ENCODE measurements at regions not wholly inside any gene's neighbourhood (a gene's known extent, or its start where the extent isn't known, plus 50 kb on each side); places are given as distances from the start of the nearest gene placed in this dataset.

DNA sequence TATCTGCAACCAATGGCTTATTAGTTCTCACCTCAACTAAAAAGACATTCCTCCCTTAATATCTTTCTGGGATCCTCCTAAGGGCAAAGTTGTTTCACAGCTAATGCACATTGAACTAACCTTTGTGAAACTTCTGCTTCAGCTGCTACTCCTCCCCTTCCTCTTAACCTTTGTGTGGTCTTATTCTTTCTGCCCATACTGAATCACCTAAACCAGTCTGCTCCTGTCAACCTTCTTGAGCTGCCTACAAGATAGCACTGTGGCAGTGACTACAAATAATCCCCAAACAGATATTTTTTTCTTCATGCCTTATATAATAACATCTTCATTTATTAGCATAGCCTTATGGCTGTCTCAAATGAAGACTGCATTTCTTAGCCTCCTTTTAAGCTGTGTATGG is 1077.4 kb upstream of the ATXN7L3B start:
- in situ Hi-C loops (cut with HindIII; ENCODE audit: low sequenced_read_pairs) = no loop called here
- TF ChIP-seq, protein P1, sequence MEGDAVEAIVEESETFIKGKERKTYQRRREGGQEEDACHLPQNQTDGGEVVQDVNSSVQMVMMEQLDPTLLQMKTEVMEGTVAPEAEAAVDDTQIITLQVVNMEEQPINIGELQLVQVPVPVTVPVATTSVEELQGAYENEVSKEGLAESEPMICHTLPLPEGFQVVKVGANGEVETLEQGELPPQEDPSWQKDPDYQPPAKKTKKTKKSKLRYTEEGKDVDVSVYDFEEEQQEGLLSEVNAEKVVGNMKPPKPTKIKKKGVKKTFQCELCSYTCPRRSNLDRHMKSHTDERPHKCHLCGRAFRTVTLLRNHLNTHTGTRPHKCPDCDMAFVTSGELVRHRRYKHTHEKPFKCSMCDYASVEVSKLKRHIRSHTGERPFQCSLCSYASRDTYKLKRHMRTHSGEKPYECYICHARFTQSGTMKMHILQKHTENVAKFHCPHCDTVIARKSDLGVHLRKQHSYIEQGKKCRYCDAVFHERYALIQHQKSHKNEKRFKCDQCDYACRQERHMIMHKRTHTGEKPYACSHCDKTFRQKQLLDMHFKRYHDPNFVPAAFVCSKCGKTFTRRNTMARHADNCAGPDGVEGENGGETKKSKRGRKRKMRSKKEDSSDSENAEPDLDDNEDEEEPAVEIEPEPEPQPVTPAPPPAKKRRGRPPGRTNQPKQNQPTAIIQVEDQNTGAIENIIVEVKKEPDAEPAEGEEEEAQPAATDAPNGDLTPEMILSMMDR (IDR thresholded peaks at IDR 0.05; ENCODE audit: low read depth, low read length, missing control alignments) = no peak
- H3K4me3 ChIP-seq (ENCODE audit: low read depth, low read length) = no peak overlapping the region

GRCh38 chr12:73465106-73465505 is 1072.5 kb upstream of the ATXN7L3B start:
- TF ChIP-seq, protein P1 (IDR thresholded peaks at IDR 0.05; ENCODE audit: low read depth, low read length, missing control alignments) = no peak
- no peak for DNase-seq (ENCODE audit: low read depth)
- in situ Hi-C loops (cut with HindIII; ENCODE audit: low sequenced_read_pairs) = no loop called here
- H3K4me3 ChIP-seq (ENCODE audit: low read depth, low read length) = no peak overlapping the region

More for the DNA sequence above, 1077.4 kb upstream of the ATXN7L3B start:
- no peak for DNase-seq (ENCODE audit: low read depth)

GRCh38 chr12:73486256-73486655 is 1051.4 kb upstream of the ATXN7L3B start:
- DNase-seq (ENCODE audit: low read depth) = no peak
- in situ Hi-C loops (cut with HindIII; ENCODE audit: low sequenced_read_pairs) = no loop called here
- H3K4me3 ChIP-seq (ENCODE audit: low read depth, low read length) = no peak overlapping the region
- TF ChIP-seq, protein P1 (IDR thresholded peaks at IDR 0.05; ENCODE audit: low read depth, low read length, missing control alignments) = no peak

- no peak for DNase-seq (ENCODE audit: low read depth)
- in situ Hi-C loops (cut with HindIII; ENCODE audit: low sequenced_read_pairs) = no loop called here
- no peak overlapping the region for H3K4me3 ChIP-seq (ENCODE audit: low read depth, low read length)
- TF ChIP-seq, protein P1 (IDR thresholded peaks at IDR 0.05; ENCODE audit: low read depth, low read length, missing control alignments) = no peak
Observed at GRCh38 chr12:73506611-73507010, 1031.0 kb upstream of the ATXN7L3B start.

DNA sequence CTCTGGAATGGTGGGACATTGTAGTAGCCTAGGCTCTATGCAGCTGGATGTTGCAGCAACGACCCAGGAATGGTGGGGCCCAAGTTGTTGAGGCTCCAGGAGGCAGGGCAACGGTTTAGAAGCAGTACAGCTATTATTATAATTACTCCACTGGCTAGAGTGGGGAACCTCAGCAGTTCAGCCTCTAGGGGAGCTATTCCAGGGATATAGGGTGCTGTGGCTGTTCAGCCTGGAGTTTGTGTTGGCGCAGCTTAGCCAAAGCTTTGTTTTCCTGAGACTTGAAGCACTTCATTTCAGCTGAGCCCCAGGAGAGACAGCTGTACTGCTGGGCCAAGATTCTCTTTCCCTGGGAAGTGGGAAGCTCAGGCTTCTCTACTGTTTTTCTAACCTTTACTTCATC is 1023.0 kb upstream of the ATXN7L3B start:
- TF ChIP-seq, protein P1 (IDR thresholded peaks at IDR 0.05; ENCODE audit: low read depth, low read length, missing control alignments) = no peak
- no peak overlapping the region for H3K4me3 ChIP-seq (ENCODE audit: low read depth, low read length)
- DNase-seq (ENCODE audit: low read depth) = no peak
- in situ Hi-C loops (cut with HindIII; ENCODE audit: low sequenced_read_pairs) = no loop called here

- TF ChIP-seq, protein P1 (IDR thresholded peaks at IDR 0.05; ENCODE audit: low read depth, low read length, missing control alignments) = no peak
- DNase-seq (ENCODE audit: low read depth) = no peak
- H3K4me3 ChIP-seq (ENCODE audit: low read depth, low read length) = no peak overlapping the region
- in situ Hi-C loops (cut with HindIII; ENCODE audit: low sequenced_read_pairs) = no loop called here
Observed at GRCh38 chr12:73517859-73518258, 1019.8 kb upstream of the ATXN7L3B start.

DNA sequence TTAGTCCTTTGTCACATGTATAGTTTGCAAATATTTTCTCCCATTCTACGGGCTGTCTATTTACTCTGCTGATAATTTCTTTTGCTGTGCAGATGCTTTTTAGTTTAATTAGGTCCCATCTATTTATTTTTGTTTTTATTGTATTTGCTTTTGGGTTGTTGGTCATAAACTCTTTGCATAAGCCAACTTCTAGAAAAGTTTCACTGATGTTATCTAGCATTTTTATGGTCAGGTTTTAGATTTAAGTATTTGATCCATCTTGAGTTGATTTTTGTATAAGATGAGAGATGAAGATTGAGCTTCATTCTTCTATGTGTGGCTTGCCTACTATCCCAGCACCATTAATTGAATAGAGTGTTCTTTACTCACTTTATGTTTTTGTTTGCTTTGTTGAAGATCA is 1008.4 kb upstream of the ATXN7L3B start:
- no peak for DNase-seq (ENCODE audit: low read depth)
- H3K4me3 ChIP-seq (ENCODE audit: low read depth, low read length) = no peak overlapping the region
- TF ChIP-seq, protein P1 (IDR thresholded peaks at IDR 0.05; ENCODE audit: low read depth, low read length, missing control alignments) = no peak
- in situ Hi-C loops (cut with HindIII; ENCODE audit: low sequenced_read_pairs) = no loop called here
